HPDE6-E6E7 (cell line): ENCODE measurements at regions not wholly inside any gene's neighbourhood (a gene's known extent, or its start where the extent isn't known, plus 50 kb on each side); places are given as distances from the start of the nearest gene placed in this dataset.
A peak's percentile ranks its signal among the peaks of the same experiment; 100 is the strongest.

Source experiments
- DNase-seq: peaks from one replicate; pipeline ENCODE4 v3.0.0; 2011; ENCODE audit warnings: missing footprints; ENCODE audit errors: extremely low spot score

DNA sequence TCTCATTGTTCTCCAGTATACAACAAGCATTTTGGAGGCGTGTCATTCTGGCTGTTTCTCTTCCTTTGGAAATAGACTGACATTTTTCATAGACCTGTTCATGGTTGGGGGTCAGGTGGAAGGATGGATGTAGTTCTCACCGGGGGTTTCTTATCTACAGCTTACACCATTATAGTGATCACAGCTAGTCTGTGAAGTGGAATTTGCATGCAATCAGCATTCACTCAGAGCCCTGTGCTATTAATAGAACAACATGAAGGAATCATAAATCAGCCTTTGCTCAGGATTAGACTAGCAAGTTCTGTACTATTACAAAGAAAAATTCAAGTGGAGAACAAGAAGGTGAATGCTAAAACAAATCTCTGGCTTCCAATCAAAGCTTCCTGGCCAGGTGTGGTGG, 132.6 kb upstream of the PUDP start:
- DNase-seq, result no peak

DNA sequence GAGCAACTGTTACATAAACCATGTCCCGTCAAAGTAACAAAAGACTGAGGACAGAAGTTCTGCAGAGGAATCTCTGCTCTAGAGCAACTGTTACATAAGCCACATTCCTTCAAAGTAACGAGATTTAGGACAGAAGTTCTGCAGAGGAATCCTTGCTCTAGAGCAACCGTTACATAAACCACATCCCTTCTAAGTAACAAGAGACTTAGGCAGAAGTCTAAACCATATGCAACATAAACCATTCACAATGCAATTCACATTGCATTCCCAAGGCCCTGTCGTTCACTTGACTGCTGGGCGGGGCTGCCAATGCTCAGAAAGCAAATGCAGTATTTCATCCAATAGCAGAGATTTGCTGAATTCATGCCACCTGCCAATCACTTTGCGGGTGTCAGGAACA, 124.4 kb upstream of the PUDP start:
- no peak for DNase-seq

DNA sequence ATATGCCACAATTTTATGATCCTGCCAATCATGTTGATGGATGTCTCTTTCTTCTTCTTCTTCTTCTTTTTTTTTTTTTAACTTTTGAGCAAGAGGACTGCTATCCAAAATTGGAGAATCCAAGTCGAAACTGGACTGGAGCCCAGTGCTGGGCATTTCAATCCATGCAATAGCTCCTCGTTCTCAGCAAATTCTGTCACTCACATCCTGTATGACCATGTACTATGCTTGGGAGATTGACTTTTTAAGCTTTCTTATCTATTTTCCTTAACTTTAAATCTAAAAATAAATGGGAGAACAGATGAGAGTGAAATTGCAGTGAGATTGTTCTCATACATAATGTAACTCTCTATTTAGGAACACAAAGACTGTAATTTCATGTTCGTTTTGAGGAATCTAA, 123.0 kb upstream of the PUDP start:
- no peak for DNase-seq

DNA sequence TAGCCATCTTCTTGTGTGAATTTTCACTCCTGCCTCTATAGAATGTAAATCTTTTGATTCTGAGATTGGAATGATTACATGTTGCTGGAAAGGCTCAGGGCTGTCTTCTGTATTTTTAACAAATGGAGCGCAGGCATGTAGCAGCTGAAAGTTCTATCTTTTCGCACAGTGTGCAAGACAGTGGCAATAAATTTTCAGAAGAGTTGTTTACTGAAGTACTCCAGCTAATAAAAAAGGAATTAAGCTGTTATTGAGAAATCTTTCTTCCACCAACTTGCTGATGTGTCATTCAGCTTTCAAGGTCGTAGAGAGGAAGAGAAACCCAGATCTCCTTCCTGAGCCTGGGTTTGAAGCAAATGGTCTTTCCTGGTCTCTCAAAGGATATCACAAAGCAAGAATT, 122.0 kb upstream of the PUDP start:
- DNase-seq, result no peak

DNA sequence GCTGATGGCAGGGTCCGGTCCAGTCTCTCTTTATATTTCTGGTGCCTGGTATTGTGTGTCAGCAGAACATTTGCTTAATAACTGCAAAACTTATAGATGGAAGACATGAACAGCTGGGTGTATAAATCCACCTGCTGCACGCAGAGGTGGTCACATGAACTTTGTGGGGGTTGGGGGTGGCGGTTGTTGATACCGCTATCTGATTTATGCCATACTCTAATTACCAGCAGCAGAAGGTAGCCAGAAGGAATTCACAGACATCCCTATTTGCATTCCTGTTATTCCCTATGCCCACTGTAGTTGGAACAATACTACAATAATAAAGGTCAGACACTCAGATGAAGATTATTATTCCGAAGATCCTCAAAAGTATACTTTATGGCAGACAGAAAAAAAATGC, 121.6 kb upstream of the PUDP start:
- DNase-seq, result no peak

DNA sequence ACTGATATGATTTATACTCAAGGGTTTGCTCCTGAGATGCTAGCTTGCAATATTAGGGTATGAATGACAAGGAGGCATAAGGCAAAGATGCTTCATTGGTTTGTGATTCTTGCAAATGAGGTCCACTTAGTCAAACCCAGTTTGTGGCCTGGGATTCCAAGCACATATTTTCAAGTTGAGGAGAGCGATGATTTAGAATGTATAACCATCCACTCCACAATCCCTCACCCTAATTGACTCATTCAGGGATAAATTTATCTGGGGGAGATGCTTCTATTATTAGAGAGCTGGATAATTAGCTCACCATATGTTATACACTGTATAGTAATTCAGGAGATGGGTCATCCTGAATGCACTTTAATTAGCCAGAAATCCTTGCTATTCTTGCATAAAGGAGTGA, 118.3 kb upstream of the PUDP start:
- DNase-seq, result no peak

DNA sequence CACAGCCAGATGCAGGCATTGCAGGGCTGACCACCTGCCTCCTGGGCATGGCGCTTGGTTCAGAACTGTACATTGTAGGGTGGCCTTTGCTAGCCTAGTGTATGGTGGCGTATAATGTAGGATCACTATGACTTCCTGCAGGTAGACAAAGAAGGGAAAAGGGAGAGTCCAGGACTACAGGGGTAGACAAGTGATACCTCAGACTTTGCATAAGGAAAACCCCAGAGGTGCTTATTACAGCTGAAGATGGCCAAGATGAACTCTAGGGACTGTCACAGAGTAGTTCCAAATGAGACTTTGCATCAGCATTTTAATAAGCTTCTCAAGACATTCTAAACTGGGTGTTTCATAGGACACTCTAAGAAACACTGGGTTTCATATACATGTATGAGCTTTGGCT, 116.4 kb upstream of the PUDP start:
- DNase-seq, result no peak

DNA sequence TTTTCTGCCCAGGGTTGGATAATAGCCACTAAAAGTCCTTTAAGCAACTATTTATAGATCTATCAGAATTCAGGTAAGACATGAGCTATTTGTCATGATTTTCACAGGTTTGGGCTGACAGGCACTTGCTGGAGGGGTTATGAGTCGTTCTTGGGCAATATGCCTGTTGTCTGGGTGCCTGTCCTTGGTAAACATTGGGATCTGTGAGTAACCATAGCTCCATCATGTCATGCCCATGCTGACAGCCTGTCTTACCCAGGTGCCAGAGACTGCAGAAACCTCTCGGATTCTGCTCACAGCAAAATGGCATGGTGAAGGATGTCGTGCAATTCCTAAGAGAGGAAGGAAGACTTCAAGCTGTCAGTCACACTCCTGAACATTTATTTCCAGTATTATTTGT, 116.0 kb upstream of the PUDP start:
- DNase-seq, result peak; percentile 10

DNA sequence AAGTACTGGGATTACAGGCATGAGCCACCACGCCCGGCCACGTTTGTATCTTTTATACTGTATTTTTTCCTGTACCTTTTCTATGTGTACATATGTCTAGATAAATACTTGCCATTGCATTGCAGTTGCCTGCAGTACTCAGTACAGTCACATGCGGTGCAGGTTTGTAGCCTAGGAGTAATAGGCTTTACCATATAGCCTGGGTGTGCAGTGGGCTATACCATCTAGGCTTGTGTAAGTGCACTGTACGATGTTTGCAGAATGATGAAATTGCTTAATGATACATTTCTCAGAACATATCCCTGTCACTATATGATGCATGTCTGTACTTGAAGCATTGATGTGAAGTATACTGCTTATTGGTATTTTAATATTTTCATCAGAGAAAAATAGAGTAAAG, 115.4 kb upstream of the PUDP start:
- no peak for DNase-seq

DNA sequence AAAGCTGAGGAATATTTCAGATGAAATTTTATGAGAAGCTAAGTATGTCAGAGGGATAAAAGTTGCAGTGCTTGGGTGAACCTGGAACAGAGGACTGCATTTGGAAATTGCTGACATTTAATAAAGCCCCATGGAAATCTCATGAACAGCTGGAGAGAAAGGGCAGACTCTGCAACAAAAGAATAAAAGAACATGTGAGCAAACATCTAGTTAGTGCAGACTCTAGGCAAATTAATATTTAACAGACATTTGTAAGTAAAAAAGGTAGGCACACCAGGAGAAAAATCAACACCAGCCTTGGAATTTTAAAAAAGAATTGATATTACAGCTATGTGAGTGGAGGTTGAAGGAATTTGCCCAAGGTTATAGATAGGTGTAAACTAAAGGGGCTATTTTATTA, 114.6 kb upstream of the PUDP start:
- no peak for DNase-seq

DNA sequence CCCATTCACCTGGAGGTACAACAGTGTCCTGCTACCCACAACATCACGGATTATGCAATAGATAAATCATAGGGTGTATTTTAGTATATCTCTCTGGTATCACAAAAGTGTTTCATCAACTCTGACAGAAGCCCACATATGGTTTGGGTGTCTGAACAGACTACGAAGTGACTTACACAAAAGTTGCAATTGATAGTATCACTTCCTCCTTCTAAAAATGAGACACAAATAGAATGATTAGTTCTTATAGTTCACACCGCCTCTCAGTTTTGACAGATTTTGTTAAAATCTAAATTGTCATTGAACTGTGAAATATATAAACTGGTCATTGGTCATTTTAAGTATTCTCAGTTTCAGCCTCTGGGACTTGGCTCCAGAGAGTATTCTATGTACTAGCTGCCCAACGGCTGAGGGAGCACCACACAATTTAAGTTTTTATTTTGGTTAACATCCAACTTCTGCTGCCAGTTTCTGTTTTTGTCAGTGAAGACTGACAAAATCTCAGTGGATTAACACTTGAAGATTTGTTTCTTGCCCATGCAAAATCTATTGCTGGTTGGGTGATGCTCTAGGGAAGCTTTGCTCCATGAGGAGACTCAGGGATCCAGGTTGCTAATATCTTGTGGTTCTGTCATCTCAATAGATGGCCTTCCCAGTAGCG, 113.8 kb upstream of the PUDP start:
- DNase-seq, result no peak

DNA sequence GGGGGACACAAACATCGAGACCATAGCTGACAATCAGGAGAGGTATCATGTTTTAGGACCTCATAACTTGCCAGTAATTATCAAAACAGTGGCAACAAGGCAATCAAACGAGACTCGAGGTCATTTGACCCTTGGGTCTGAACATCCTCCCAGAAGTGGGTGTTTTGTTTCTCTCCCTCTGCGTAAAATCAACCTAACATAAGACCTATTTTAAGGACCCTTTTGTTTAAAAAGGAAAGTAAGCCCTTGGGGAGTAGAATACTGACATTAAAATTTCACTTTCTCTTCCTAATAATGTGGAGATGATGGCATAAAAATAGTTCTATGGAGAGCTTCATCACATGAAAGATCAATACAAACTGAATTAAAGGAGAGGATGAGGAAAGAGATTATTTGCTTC, 106.2 kb upstream of the PUDP start:
- DNase-seq, result no peak

DNA sequence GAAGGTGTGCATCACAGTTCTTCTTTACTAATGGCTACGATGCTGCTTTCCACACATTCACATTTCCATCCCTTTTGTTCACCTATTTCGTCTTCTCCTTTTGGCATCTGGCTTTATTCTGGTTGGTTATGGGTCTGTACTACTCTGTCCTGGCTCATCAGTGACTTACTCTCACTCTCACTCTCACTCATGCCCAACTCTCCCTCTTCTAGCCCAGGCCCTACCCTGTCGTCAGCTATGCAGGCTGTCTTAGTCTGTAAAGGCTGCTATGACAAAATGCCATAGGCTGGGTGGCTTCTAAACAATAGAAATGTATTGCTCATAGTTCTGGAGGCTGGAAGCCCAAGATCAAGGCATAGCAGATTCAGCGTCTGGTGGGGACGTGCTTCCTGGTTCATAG, 105.6 kb upstream of the PUDP start:
- DNase-seq, result no peak

DNA sequence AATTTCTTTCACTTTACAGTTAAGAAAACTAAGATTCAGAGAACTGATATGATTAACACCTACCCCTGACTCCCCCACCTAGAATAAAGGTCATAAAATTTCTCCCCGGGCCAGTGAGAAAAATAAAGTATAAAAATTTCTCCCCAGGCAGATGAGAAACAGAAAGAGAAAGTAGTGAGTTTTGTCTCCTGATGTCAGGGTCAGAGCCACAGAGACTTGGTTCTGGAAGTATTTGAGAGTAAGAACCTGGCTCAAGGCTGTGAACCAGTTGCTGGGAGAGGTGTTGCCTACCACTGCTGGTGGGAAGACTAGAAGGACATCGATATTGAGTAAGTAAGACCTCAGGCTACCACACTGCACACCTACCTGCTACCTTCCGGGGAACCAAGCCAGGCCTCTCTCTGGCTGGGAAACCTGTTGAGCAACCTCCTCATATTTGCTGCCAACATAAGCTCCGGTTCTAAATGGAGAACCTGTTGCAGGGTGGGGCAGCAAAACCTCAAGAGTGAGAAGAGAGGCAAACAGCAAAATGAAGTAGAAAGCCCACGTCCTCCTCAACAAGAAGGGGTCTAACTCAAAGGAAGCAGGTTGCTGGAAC, 104.2 kb upstream of the PUDP start:
- peak; percentile 33 for DNase-seq

DNA sequence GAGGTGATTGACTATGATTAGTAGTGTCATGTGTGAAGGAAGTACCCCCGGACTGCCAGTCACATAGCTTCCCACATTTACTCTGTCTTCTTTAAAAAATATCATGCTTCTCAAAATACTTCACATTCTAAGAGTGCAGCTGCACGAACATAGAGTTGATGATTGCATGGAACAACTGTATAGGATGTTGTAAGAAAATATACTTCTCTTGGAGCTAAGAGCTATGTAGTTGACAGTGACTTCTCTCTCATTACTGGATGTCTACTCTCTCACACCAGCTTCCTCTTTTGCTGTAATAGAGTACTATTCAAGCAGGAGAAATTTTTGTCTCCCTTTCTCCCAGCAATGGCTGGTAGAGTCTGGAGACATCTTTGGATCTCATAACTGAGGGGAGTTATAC, 99.4 kb upstream of the PUDP start:
- no peak for DNase-seq

DNA sequence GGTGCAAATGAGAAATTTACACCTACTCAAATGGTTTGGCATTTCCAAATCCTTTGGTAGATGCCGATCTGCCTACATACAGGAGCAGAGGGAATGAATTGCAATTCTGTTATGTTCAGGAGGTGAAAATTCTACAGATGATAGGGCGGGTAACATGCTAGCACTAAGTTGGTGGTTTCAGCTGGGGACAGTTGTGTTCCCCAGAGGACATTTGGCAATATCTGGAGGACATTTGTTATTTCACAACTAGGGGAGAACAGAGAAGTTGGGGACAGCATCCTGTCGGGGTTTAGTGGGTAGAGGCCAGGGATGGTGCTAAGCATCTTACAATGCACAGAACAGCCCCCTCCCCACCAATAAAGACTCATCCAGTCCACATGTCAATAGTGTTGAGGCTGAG, 96.5 kb upstream of the PUDP start:
- no peak for DNase-seq

DNA sequence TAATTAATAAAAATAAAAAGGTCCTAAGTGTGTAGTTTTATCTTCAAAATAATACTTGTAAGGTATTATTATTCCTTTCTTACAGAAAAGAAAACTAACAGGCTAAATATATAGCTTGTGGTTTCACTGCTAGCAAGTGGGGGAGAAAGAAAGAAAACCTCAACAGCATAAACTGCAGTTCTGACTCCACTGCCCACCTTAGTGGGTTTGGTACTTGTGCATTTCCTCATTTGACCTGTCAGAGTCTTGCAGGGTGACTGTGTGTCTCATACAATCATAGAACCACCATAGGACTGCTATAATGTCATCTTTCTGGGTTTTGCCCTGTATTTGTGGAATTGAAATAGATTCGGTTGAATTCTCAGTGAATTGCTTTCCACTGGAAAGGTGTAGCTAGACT, 94.7 kb upstream of the PUDP start:
- no peak for DNase-seq

DNA sequence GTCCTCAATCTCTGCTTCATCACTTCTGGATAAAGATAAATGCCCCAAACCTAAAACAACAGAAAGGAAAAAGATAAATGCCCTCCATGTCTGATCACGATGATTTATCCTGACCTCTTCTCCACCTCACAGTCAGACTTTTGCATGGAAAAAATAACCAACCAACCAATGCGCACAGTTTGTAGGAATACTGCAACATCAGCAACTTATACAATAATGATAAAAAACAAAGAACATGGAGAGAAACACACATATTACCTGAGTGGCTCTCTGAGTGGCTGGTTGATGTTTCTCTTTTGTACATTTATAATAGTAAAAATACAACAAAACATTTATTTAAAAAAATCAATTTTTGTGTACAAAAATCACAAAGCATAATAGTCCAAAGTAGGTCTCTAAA, 93.0 kb upstream of the PUDP start:
- DNase-seq, result no peak

DNA sequence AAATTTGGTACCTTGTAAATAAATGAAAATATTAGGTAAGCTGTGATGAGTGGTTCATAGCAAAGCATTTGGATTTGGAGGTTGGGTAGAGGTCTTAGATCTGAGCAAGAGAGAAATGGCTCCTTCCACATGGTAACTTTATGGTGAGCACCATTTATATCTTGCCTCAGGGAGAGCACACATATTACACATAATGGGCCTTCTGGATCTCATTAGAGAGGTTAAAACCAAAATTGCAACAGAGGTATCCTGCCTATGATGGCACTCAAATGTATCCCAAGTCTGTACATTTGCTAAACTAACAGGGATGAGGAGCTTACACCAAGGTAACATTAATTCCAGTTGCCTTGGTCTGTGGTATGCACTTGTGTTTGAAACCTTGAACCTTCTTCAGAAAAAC, 87.1 kb upstream of the PUDP start:
- no peak for DNase-seq

DNA sequence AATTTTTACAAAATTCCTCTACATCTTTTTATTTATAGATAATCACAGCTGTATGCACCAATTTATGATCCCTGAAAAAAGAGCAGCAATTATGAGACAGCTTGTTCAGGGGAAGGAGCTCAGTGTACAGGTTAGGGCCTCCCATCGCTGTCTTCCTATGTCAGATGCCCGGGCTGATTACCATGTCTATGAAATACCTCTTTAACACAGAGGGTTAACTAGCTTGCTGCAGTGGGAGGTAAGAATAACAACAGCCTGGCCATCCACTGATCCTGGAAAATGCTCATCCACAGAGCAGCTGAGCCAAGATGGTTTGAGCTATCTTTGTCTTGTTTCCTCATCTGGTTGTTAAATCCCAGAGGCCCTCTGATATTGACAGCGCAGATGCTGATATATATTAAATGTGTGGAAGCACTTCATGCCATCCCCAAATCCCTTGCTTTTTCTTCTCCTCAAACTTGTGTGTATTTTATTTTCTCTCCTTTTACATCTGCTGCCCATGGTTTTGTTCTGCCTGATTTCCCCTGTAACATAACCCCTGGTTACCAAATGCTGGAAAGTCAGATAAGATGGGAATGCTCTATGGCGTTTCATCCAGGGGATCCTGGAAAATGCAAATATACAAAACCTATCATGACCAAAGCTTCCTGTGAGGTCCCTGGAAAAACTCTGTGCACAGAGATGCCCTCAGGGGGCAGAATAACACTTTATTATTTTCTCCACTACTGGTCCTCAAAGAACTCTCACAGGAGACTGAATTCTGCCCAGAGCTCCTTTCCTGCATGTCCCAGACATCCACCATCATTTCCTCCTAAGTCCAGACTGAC, 85.8 kb upstream of the PUDP start:
- DNase-seq, result no peak

DNA sequence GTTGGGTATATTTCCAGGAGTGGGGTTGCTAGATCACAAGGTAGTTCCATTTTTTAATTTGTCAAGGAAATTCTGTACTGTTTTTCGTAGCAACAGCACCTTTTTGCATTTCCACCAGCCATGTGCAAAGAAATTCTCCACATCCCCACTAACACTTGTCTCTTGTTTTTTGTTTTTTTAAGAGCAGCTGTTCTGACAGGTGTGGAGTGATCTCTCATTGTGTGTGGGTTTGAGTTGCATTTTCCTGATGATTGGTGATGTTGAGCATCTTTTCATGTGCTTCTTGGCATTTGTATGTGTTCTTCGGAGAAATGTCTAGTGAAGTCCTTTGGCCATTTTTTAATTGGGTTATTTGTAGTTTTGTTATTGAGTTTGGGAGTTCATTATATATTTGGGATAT, 80.3 kb upstream of the PUDP start:
- DNase-seq, result no peak

DNA sequence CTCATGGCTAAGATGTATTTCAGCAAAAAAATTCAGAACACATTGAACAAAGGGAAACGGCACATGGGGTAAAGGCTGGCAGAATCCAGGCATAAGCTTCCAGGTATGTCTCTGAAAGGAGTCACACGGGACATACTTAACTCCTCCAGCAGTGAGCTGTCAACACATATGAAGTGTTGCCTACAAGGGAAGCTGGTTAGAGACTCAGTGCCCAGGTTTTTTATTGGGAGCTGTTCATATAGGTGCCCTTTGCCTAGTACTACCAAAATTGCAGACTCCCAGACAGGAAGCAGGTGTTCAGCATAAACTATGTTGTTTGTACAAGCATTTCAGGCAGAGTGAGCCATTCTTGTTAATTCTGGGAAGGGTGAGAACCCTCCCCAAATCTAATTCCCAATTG, 77.4 kb upstream of the PUDP start:
- no peak for DNase-seq

DNA sequence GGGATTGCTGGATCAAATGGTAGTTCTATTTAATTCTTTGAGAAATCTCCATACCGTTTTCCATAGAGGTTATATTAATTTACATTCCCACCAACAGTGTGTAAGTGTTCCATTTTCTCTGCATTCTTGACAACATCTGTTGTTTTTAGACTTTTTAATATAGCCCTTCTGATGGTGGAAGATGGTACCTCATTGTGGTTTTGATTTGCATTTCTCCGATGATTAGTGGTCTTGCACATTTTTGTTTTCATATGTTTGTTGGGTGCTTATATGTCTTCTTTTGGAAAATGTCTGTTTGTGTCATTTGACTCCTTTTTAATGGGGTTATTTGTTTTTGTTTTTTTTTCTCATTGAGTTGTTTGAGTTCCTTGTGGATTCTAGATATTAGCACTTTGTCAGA, 75.3 kb upstream of the PUDP start:
- DNase-seq, result no peak
